H9 (cell line): ENCODE measurements at regions not wholly inside any gene's neighbourhood (a gene's known extent, or its start where the extent isn't known, plus 50 kb on each side); places are given as distances from the start of the nearest gene placed in this dataset.
"Not testable (repeated sequence)": the region's sequence is repeated elsewhere in the genome, so short reads cannot be mapped to it uniquely, and the experiment has no call there.

Experiments used
- DNase-seq: peaks from one replicate; pipeline ENCODE4 v3.0.0-alpha.2; 2017
- H2AFZ ChIP-seq: one replicate; pipeline ENCODE4 v1.6.1; 2013; ENCODE audit warnings: mild to moderate bottlenecking, low read length, control low read depth, moderate library complexity
- H2AK5ac ChIP-seq: 2 replicates; pipeline ENCODE4 v1.6.1; 2013; ENCODE audit warnings: low read length, control low read depth, mixed read lengths; ENCODE audit not compliant: insufficient read length
- H2BK120ac ChIP-seq: one replicate; pipeline ENCODE4 v1.6.1; 2013; ENCODE audit warnings: low read depth, mild to moderate bottlenecking, low read length, control low read depth, inconsistent platforms; ENCODE audit not compliant: poor library complexity, severe bottlenecking
- H2BK12ac ChIP-seq: 2 replicates; pipeline ENCODE4 v1.6.1; 2013; ENCODE audit warnings: low read length, control low read depth, mixed read lengths, low read depth; ENCODE audit not compliant: insufficient read length
- H2BK15ac ChIP-seq: 2 replicates; pipeline ENCODE4 v1.6.1; 2013; ENCODE audit warnings: low read depth, low read length, control low read depth
- H2BK20ac ChIP-seq: one replicate; pipeline ENCODE4 v1.6.1; 2013; ENCODE audit warnings: low read depth, mild to moderate bottlenecking, low read length, control low read depth, inconsistent platforms; ENCODE audit not compliant: poor library complexity, severe bottlenecking
- H2BK5ac ChIP-seq: 2 replicates; pipeline ENCODE4 v1.6.1; 2013; ENCODE audit warnings: low read length, control low read depth, mixed read lengths; ENCODE audit not compliant: insufficient read length
- H3K14ac ChIP-seq: 2 replicates; pipeline ENCODE4 v1.6.1; 2013; ENCODE audit warnings: low read length, control low read depth; ENCODE audit not compliant: insufficient read depth
- H3K18ac ChIP-seq: 2 replicates; pipeline ENCODE4 v1.6.1; 2013; ENCODE audit warnings: low read depth, mild to moderate bottlenecking, mixed read lengths, low read length, control low read depth; ENCODE audit not compliant: insufficient read length
- H3K23ac ChIP-seq: 2 replicates; pipeline ENCODE4 v1.6.1; 2013; ENCODE audit warnings: low read length, control low read depth, mixed read lengths, low read depth; ENCODE audit not compliant: insufficient read length
- H3K23me2 ChIP-seq: 2 replicates; pipeline ENCODE4 v1.6.1; 2013; ENCODE audit warnings: low read depth, mild to moderate bottlenecking, mixed read lengths, low read length, control low read depth; ENCODE audit not compliant: insufficient read length, poor library complexity, severe bottlenecking
- H3K27ac ChIP-seq: 2 replicates; pipeline ENCODE4 v1.5.1; 2013; ENCODE audit warnings: low read length, control low read depth, mixed read lengths, low read depth; ENCODE audit not compliant: insufficient read length
- H3K27me3 ChIP-seq: 2 replicates; pipeline ENCODE4 v1.6.1; 2013; ENCODE audit warnings: low read length, control low read depth, inconsistent platforms; ENCODE audit not compliant: insufficient read depth
- H3K4ac ChIP-seq: 2 replicates; pipeline ENCODE4 v1.6.1; 2013; ENCODE audit warnings: low read depth, mild to moderate bottlenecking, control low read depth, inconsistent platforms, low read length, moderate library complexity
- H3K4me1 ChIP-seq: 2 replicates; pipeline ENCODE4 v1.6.1; 2013; ENCODE audit warnings: low read length, control low read depth, inconsistent platforms; ENCODE audit not compliant: insufficient read depth
- H3K4me2 ChIP-seq: 2 replicates; pipeline ENCODE4 v1.6.1; 2013; ENCODE audit warnings: low read length, control low read depth, mixed read lengths; ENCODE audit not compliant: insufficient read length, insufficient read depth
- H3K56ac ChIP-seq: 2 replicates; pipeline ENCODE4 v1.6.1; 2013; ENCODE audit warnings: low read depth, mild to moderate bottlenecking, mixed read lengths, low read length, control low read depth; ENCODE audit not compliant: insufficient read length
- H3K79me1 ChIP-seq: 2 replicates; pipeline ENCODE4 v1.6.1; 2013; ENCODE audit warnings: low read depth, mild to moderate bottlenecking, moderate library complexity, low read length, control low read depth, inconsistent platforms; ENCODE audit not compliant: insufficient read depth, poor library complexity, severe bottlenecking
- H3K79me2 ChIP-seq: 2 replicates; pipeline ENCODE4 v1.6.1; 2013; ENCODE audit warnings: low read length, control low read depth, inconsistent platforms; ENCODE audit not compliant: insufficient read depth
- H3K9ac ChIP-seq: 2 replicates; pipeline ENCODE4 v1.6.1; 2013; ENCODE audit warnings: low read length, control low read depth, mixed read lengths; ENCODE audit not compliant: insufficient read length; ENCODE audit errors: extremely low read depth
- H3K9me3 ChIP-seq: one replicate; pipeline ENCODE4 v1.6.1; 2013; ENCODE audit warnings: low read depth, low read length, inconsistent platforms; ENCODE audit not compliant: control insufficient read depth
- H3T11ph ChIP-seq: one replicate; pipeline ENCODE4 v1.6.1; 2013; ENCODE audit warnings: mild to moderate bottlenecking, low read length, control low read depth, inconsistent platforms
- H4K20me1 ChIP-seq: one replicate; pipeline ENCODE4 v1.6.1; 2013; ENCODE audit not compliant: control insufficient read depth, insufficient read length, insufficient read depth
- H4K5ac ChIP-seq: 2 replicates; pipeline ENCODE4 v1.6.1; 2013; ENCODE audit warnings: low read depth, mild to moderate bottlenecking, mixed read lengths, low read length, control low read depth; ENCODE audit not compliant: insufficient read length
- H4K8ac ChIP-seq: replicated peaks from 2 replicates; pipeline ENCODE4 v1.6.1; 2013; ENCODE audit warnings: low read length, control low read depth, mixed read lengths, low read depth; ENCODE audit not compliant: insufficient read length
- H4K91ac ChIP-seq: 2 replicates; pipeline ENCODE4 v1.6.1; 2013; ENCODE audit warnings: low read depth, mild to moderate bottlenecking, moderate library complexity, mixed read lengths, low read length, control low read depth; ENCODE audit not compliant: insufficient read length
- H3K27ac Mint-ChIP-seq, 3 experiments: 2 replicates in 2 of 3; 3 replicates in 1 of 3; pipeline ENCODE4 v1.8.0; 2020 to 2021; ENCODE audit warnings: mixed read lengths in 3 of 3, mild to moderate bottlenecking in 1 of 3, moderate library complexity in 1 of 3
- H3K27me3 Mint-ChIP-seq: 2 replicates; pipeline ENCODE4 v1.8.0; 2021; ENCODE audit warnings: low read depth, mild to moderate bottlenecking, moderate library complexity, mixed read lengths
- H3K36me3 Mint-ChIP-seq, 3 experiments: 2 replicates in 2 of 3; 3 replicates in 1 of 3; pipeline ENCODE4 v1.8.0; 2020 to 2021; ENCODE audit warnings: low read depth in 3 of 3, mixed read lengths in 3 of 3; ENCODE audit not compliant: insufficient read depth in 1 of 3
- H3K4me1 Mint-ChIP-seq, 2 experiments: 2 replicates each; pipeline ENCODE4 v1.8.0; 2020; ENCODE audit warnings: mixed read lengths in 2 of 2
- H3K4me3 Mint-ChIP-seq, 2 experiments: 2 replicates in 1 of 2; 3 replicates in 1 of 2; pipeline ENCODE4 v1.8.0; 2020 to 2021; ENCODE audit warnings: mild to moderate bottlenecking in 2 of 2, mixed read lengths in 2 of 2, moderate library complexity in 1 of 2
- H3K9me3 Mint-ChIP-seq, 2 experiments: 2 replicates in 1 of 2; 3 replicates in 1 of 2; pipeline ENCODE4 v1.8.0; 2020; ENCODE audit warnings: mild to moderate bottlenecking in 2 of 2, mixed read lengths in 2 of 2, moderate library complexity in 1 of 2
- WGBS: extraction: QIAGEN DNeasy Blood & Tissue Kit; methylation state at CpG from one replicate; pipeline ENCODE4 v1.1.7; 2013; ENCODE audit warnings: missing lambda C conversion rate, low lambda C conversion rate, mixed read lengths; ENCODE audit not compliant: insufficient read length; ENCODE audit errors: extremely low coverage; 5-methylcytosine and 5-hydroxymethylcytosine counted together
- TF ChIP-seq, protein P1 (sequence below): fragments of 200-600 bp; sonication (generic); conservative IDR thresholded peaks from 3 replicates; pipeline ENCODE4 v1.8.0; 2021; ENCODE audit warnings: antibody characterized with exemption, mild to moderate bottlenecking

DNA sequence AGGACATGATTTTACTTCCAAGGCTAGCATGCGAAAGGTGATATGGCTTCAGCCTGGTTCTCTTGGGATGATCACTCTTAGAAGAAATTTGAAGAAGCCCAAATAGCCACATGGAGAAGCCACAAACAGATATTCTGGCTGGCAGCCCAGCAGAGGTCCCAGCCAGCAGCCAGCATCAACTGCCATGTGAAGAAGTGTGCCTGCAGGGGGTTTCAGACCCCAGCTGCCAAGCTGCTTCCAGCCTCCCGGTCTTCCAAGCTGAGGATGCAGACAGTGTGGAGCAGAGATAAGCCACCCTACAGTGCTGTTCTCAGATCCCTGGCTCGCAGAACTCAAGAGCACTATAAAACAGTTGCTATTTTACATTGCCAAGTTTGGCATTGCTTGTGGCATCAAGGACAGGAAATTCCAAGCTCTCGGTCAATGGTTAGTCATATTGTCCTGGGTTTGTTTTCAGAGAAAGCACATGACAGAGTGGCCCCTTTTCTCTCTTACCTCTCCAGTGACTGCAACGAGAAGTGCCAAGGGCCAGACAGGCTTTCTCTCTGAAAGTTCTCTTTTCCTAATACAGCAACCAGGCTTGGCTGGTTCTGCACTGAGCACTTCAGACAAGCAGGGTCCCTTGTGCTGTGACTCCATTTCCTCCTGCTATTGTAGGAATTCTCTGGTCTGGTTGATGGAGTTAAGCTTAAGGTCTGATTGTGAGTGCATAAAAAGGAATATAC, 223.7 kb downstream of the ANKRD30B start:
- H3K27ac ChIP-seq: no peak overlapping the region
- peaks cover 4 to 22% (median 16%) of the 10 kb centered on the region in 3 experiments; a peak in 6 of 7 replicates for H3K36me3 Mint-ChIP-seq
- no peaks in the 10 kb centered on the region for H3K4me1 ChIP-seq
- H3K18ac ChIP-seq: no peak overlapping the region
- no peak overlapping the region for H2BK120ac ChIP-seq
- no peak overlapping the region for H2AK5ac ChIP-seq
- H3K4ac ChIP-seq: no peak overlapping the region
- no peaks in the 10 kb centered on the region for H3K79me1 ChIP-seq
- TF ChIP-seq, protein P1, sequence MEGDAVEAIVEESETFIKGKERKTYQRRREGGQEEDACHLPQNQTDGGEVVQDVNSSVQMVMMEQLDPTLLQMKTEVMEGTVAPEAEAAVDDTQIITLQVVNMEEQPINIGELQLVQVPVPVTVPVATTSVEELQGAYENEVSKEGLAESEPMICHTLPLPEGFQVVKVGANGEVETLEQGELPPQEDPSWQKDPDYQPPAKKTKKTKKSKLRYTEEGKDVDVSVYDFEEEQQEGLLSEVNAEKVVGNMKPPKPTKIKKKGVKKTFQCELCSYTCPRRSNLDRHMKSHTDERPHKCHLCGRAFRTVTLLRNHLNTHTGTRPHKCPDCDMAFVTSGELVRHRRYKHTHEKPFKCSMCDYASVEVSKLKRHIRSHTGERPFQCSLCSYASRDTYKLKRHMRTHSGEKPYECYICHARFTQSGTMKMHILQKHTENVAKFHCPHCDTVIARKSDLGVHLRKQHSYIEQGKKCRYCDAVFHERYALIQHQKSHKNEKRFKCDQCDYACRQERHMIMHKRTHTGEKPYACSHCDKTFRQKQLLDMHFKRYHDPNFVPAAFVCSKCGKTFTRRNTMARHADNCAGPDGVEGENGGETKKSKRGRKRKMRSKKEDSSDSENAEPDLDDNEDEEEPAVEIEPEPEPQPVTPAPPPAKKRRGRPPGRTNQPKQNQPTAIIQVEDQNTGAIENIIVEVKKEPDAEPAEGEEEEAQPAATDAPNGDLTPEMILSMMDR: no peak
- H3K27me3 ChIP-seq: no peaks in the 10 kb centered on the region
- H3K9me3 ChIP-seq: peaks cover 95% of the 10 kb centered on the region
- no peak for DNase-seq
- H4K5ac ChIP-seq: no peak overlapping the region
- H3K27ac Mint-ChIP-seq: no peak overlapping the region
- no peak overlapping the region for H4K91ac ChIP-seq
- H3K9ac ChIP-seq: no peak overlapping the region
- H3K27me3 Mint-ChIP-seq: peaks cover 2% of the 10 kb centered on the region
- no peak overlapping the region for H3K14ac ChIP-seq
- no CpG with 5 or more reads among the region's 5 CpGs for WGBS
- no peak overlapping the region for H4K8ac ChIP-seq
- no peak overlapping the region for H2BK15ac ChIP-seq
- H3K4me1 Mint-ChIP-seq: no peaks in the 10 kb centered on the region
- H2BK20ac ChIP-seq: no peak overlapping the region
- no peak overlapping the region for H3K56ac ChIP-seq
- no peak overlapping the region for H3T11ph ChIP-seq
- H3K23ac ChIP-seq: no peak overlapping the region
- no peaks in the 10 kb centered on the region for H3K23me2 ChIP-seq
- no peaks in the 10 kb centered on the region for H4K20me1 ChIP-seq
- no peaks in the 10 kb centered on the region for H3K79me2 ChIP-seq
- H2BK12ac ChIP-seq: no peak overlapping the region
- H3K4me3 Mint-ChIP-seq: no peak overlapping the region
- H3K9me3 Mint-ChIP-seq: peaks cover 58 to 65% of the 10 kb centered on the region in 2 experiments
- no peak overlapping the region for H3K4me2 ChIP-seq
- H2BK5ac ChIP-seq: no peak overlapping the region
- H2AFZ ChIP-seq: no peak overlapping the region

DNA sequence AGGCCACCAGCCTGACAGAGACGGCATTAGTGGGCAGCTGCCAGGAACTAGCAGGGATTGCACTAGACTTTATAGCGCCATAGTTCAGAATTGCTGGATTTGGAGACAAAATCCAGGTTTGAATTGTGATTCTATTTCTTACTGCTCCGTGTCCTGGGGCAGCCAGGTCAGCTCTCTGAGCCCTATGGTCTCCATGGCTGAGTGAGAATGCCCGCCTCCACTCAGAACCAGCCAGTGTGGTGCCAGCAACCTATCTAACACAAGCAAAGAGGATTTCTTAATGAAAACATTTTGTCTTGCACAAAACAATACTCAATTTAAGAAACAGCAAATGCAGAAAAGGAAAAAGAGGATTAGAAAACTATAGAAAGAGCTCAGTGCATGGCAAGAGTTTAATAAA, 225.4 kb downstream of the ANKRD30B start:
- not testable (repeated sequence) for H2AK5ac ChIP-seq, H3K23me2 ChIP-seq, H4K20me1 ChIP-seq, H3K4me2 ChIP-seq, H3K4me1 Mint-ChIP-seq, H3K18ac ChIP-seq, H2AFZ ChIP-seq, H4K91ac ChIP-seq, H4K8ac ChIP-seq, H3K27me3 Mint-ChIP-seq, H3K56ac ChIP-seq, H3K27me3 ChIP-seq, H3K9ac ChIP-seq, H4K5ac ChIP-seq, H2BK12ac ChIP-seq, H3K14ac ChIP-seq, H3K23ac ChIP-seq, H2BK15ac ChIP-seq, H2BK120ac ChIP-seq, H3K4ac ChIP-seq, H3T11ph ChIP-seq, H3K79me1 ChIP-seq, H2BK5ac ChIP-seq, H3K4me1 ChIP-seq, H2BK20ac ChIP-seq, DNase-seq, H3K27ac Mint-ChIP-seq, H3K79me2 ChIP-seq, H3K4me3 Mint-ChIP-seq, H3K27ac ChIP-seq
- peaks cover 76 to 83% of the 10 kb centered on the region in 2 experiments for H3K9me3 Mint-ChIP-seq
- peaks cover 97% of the 10 kb centered on the region for H3K9me3 ChIP-seq
- WGBS: no CpG with 5 or more reads among the region's 4 CpGs
- peaks cover 16 to 36% (median 17%) of the 10 kb centered on the region in 3 experiments for H3K36me3 Mint-ChIP-seq
